Stimulated activated CD4-positive, alpha-beta T cell treated with anti-CD3 and anti-CD28 coated beads, TNF-alpha, amount 100 ng/mL, for 48 hours (primary cell): ENCODE measurements at regions not wholly inside any gene's neighbourhood (a gene's known extent, or its start where the extent isn't known, plus 50 kb on each side); places are given as distances from the start of the nearest gene placed in this dataset.
"Not testable (repeated sequence)": the region's sequence is repeated elsewhere in the genome, so short reads cannot be mapped to it uniquely, and the experiment has no call there.

Source experiments
- DNase-seq, 3 donors: peaks; one replicate each; pipeline ENCODE4 v3.0.0-alpha.2; 2020; ENCODE audit warnings: low read depth in 3 of 3

DNA sequence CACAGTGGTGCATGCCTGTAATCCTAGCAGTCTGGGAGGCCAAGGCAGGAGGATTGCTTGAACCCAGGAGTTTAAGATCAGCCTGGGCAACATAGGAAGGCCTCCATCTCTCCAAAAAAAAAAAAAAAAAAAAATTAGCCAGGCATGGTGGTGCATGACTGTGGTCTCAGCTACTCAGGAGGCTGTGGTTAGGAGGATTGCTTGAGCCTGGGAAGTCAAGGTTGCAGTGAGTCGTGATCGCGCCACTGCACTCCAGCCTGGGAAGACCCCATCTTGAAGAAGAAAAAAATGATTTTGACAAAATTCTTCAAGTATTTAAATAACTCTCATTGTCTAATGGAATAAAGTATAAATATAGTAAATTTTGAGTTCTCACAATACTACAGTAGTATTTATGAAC lies 219.2 kb upstream of the SSTR1 start:
- DNase-seq, result no peak

DNA sequence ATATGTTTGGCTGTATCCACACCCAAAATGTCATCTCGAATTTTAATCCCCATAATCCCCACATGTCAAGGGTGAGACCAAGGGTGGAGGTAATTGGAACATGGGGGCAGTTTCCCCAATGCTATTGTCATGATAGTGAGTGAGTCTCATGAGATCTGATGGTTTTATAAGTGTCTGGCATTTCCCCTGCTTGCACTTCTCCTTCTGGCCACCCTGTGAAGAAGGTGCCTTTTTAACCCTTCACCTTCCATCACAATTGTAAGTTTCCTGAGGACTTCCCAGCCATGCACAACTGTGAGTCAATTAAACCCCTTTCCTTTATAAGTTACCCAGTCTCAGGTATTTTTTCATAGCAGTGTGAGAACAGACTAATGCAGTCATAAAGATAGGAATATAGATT lies 216.7 kb upstream of the SSTR1 start:
- no peak for DNase-seq

DNA sequence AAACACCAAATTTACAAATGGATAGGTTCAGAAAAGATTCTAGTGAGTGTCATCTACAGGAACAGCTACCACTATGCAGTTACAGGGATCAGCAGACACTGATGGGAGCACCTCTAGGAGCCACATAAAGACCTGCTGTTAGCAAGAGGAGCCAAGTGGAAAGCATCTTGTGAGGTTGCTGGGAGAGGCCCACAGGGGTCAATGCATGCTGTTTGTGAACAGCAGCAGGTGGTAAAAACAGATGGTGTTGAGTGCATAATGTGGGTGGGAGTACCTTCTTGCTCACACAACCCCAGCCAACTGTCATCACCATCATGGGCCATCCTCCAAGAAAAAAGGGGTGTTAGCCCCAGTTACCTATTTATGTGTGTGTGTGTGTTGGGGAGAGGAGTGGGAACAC lies 215.2 kb upstream of the SSTR1 start:
- no peak for DNase-seq

DNA sequence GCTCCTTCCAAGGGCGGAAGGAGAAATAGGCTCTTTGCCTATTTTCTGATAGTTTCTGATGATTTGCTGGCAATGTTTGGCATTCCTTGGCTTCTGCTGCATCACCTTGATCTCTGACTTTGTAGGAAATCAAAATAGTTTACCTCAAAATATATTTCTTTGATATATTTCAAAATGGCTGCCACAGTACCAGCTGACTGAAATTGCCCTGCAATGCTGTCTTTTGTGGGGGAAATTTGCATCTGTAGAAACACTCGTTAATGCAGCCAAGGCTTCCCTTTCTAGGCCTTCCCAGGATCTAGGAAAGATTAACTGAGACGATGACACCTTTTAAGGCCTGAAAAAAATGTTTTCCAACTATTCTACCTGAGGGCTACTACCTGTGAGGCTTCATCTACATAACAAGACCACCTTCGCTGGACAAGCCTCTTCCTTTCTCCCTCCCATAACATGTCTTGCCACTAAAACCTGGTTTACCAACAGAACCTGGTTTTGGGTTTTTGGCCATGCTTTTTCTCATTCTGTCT lies 212.8 kb upstream of the SSTR1 start:
- no peak for DNase-seq

DNA sequence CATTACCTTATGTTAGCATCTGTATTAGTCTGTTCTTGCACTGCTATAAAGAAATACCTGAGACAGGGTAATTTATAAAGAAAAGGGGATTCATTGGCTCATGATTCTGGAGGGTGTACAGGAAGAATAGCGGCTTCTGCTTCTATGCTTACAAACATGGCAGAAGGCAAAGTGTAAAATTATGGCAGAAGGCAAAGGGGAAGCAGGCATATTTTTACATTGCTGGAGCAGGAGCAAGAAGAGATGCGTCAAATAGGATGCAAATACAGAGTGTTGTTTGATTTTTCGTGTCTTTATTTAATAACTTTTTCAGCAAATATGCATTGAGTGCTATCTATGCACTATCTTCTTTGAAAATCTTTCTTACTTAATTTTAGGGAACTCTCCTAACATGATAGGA lies 210.7 kb upstream of the SSTR1 start:
- DNase-seq, result no peak

DNA sequence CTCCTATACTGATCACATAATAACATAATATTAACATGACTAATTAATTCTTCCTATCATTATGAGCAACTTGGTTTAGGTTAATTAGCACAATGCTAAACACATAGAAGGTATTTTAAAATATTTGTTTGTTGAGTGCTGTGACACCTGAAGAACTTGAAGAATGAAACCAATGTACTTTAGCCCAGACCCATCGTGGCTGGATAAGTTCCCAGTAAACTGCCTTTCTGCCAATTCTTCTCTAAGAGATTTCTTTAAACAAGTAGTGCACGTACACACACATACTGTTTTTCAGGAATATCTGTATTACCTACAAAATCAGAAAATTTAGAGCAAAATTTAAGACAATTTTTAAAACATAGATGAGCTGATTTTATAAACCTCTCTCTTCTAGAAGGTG lies 207.4 kb upstream of the SSTR1 start:
- no peak for DNase-seq

DNA sequence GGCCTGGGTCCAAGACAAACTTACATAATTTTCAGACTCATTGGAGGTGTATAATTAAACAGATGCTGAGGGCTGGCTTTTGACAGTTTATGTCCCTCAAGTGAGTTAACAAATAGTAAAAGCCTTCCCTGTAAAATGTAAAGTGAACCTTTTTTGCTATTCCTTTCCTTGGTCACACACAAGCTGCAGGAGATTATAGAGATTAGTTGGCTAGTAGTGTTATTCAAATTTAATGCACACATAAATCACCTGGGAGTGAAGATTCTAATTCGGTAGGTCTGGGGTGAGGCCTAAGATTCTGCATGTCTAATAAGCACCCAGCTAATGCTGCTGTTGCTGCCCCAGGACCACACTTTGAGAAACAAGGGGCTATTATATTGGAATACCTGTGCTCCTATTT lies 206.2 kb upstream of the SSTR1 start:
- no peak for DNase-seq

DNA sequence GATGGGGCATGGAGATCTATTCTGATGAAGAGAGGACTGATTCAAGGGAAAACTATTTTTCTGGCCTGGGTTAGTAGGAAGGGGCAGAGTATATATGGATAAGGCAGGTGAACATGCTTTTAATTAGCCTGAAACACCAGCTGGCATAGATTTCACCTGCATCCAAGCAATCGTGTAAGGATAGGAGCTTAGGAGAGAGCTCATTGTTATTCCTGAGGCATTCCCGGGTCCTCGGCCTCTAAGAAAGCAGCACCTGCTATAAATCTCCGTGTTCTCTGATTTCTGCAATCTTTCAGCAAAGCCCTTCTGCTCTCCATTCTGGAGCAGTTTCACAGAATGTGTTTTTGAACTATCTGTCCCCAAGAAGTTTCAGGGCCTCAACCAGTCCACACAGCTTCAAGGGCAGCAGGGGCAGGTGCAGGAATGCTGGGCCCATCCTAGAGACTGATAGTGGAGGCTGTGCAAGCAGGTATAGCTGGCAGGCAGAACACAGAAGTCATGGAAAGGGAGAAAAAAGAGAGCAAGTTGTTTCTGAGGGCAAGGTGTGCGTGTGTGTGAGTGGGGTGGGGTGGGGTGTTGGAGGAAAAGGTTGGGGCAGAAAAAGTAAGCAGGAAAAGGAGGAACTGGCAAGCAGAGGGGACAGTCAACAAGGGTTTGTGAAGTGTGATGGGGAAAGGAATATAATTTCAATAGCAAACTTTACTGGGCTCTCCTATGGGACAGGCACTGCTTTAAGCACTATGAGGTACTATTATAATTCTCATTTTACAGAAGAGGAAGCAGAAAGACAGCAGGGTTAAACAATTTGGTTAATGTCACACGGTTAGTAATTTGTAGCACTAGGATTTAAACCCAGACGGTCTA lies 203.7 kb upstream of the SSTR1 start:
- no peak for DNase-seq

DNA sequence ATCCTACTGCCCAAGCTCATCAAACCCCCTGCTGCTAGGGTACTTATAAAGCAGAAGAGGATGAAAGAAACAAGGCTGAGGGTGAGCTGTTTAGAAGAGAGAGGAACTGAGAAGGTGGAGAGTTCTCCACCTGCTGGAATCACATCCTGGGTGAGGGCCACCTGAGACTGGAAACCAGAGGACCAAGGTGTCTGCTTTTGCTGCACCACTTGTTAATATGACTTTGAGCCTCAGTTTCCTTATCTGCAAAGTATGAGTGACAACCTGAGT lies 203.2 kb upstream of the SSTR1 start:
- no peak for DNase-seq

DNA sequence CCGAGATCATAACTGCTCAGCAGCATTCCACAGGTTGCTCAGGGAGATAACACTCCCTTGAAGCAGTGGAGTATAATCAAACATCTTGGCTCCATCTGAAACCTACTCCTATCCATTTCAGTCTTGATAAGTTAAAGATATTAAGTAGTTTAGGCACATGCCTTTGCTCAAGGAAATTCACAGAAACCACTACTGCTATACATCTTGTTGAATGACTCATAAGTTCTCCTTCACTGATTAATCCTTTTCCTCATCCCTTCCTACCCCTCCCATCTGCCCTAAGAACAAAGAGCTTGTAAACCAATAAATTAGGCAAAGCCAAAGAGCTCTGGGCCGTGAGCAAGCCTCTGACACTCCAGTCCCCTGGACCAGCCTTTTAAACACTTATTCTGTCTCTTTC lies 196.5 kb upstream of the SSTR1 start:
- DNase-seq, result not testable (repeated sequence)

DNA sequence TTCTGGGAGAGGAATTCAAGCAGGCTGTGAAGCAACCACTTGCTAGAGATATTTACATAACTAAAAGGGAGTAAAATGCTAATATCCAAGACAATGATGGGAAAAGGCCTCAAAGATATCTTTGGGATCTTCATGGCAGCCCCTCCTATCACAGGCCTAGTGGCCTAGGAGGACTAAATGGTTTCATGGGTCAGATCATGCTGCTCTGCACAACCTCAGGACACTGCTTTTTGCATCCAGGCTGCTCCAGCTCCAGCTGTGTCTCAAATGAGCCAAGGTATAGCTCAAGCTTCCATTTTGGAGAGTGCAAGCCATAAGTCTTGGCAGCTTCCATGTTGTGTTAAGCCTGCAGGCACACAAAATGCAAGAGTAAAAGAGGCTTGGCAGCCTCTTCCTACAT lies 195.6 kb upstream of the SSTR1 start:
- no peak for DNase-seq

DNA sequence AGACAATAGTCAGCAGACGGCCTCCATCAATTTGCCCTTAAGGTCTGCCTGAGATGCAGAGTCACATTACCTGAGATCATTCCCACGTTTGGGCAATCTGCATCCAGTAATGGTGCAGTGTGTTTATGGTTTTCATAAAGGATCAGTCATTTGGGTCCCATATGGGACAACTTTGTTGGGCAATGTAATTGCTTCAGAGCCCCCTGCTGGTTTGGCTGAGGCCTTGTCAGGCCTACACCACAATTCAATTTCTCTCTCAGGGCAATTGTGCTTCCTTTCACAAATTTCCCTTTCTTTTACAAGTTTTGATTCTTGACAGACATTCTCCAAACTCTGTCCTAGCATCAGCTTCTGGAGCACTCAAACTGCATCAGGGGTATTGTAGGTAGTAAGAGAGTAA lies 191.2 kb upstream of the SSTR1 start:
- DNase-seq, result no peak

DNA sequence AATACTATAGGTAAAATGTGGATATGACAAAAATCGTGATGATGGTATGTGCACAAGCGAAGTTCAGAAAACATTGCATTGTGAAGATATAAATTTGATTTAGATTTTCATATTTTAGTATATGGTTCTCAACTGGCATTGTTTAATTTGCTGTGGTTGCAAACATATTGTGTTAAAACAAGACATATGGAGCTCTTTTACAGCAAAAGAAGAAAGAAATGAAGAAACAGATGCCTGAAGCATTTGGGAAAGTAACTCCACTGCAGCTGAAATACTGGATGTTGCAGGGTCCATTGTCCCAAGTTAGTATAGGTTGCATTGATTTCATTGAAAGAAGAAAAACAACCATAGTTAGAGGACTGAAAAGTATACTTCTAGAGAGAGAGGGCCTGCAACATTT lies 185.8 kb upstream of the SSTR1 start:
- no peak for DNase-seq

DNA sequence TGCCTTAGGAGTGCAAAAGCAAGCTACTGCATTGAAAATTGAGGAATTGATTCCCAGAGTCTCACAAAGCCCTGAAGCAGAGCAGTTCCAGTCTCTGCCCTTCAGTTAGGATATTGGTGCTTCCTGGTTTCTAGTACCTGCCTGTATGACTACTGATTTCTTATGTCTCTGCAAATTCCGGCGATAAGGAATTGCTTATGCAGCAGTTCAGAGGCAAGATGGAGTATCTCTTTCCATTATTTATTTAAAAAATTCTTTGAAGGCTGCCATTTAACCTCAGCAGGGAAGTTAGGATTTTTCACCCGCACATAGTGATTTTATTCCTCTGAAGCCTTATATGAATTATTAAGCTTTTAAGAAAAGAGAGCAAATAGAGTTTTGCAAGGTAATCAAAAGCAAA lies 184.9 kb upstream of the SSTR1 start:
- DNase-seq, result no peak

DNA sequence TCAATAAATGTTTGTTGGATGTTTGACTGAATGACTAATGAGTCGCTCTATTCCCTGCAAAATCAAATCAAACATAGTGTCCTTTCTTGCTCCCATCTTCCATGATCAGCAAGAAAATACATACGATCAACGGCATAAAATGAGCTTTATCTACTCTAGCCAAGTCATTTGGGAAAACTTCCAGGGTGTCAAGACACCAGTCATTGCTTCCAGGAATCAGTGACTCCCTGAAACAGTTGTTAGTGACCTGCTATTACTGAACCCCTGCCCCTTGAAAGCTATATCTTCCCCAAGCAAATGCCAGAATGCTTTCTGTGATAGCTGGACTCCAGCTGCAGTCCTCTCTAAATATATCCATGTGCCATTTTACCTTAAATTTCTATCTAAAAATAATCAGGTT lies 169.5 kb upstream of the SSTR1 start:
- no peak for DNase-seq

DNA sequence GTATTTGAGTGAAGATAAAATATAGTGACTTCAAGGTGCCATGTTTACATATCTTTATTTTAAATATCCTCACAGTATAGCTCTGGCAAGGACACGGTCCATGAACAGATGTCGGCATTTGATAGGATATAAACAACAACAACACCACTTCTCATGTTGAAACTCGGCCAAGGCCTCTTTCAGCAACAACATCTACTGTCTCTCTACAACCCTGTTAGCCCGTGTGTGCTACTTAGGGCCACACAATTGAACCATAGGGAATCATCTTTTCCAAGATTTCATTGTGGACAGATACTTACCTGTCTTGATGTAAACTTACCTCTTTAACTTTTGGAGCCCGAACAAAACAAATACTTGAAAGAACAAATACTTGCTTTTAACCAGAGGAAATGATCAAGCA lies 168.7 kb upstream of the SSTR1 start:
- no peak for DNase-seq

DNA sequence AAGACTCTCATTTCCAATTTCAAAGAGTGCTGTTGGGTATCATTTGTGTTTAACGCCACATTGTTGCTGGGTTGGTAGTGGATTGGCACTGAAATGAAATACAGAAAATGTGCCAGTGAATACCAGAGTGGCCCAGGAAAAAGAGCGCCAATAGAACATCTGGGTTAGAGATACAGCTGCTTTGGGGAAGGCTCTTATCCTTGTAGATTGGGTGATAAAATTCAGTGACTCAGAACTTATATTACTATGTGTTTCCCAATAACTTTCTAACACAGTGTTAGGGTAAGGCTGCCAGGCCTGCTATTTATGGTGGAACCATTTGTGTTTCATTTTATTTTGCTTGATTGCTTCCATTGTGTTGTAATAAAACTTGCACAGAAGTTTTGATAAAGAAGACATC lies 168.2 kb upstream of the SSTR1 start:
- no peak for DNase-seq

DNA sequence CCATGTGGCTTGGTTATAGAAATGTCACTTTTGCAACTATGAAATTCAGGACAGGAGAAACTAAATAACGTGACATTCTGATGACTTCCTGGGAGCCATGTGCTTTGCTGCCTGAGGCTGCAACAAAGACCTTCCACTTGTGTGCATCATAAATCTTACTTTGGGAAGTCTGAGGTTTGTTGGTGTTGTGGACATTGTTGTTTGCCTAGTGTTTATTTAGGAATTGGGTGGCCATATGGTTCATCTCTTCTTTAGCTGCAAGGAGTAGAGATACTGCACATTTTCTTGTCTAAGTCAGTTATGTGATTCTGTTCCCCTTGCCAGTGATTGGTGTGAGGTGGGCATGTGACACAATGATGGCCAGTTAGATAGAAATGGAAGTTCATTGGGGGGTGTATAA lies 167.3 kb upstream of the SSTR1 start:
- DNase-seq, result no peak

DNA sequence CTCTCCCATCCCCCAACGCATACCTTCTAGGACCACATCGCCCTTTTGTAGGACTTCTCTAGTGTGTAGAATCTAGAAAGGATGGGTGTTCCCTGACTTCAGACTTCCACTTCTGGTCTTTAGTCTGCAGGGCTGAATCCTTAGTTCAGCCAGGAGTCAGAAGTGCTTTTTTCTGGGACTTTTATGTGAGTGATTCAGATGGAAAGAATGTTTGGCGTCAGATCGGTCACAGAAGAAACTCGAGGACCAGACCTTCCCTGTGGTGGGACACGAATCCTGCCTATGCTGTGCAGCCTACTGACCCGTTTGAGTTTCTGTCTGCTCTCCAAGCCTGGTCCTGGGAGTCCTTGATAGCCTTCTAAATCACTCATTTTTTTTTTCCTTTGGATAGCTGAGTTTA lies 165.4 kb upstream of the SSTR1 start:
- no peak for DNase-seq

DNA sequence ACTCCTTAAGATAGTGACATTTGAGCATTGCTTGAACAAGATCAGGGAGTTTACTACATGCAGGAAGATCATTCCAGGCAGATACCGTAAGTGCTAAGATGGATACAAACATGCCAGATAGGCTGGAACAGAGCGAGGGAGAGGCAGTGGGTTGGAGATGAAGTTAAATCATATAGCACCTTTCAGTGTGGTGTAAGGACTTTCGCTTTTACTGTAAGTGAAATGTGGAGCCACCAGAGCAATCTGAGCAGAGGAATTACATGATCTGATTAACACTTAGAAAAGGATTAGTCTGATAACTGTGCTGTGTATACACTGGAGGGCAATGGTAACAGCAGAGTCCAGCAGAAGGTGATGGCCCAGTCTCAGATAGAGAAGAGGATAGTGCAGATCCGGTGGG lies 163.0 kb upstream of the SSTR1 start:
- no peak for DNase-seq

DNA sequence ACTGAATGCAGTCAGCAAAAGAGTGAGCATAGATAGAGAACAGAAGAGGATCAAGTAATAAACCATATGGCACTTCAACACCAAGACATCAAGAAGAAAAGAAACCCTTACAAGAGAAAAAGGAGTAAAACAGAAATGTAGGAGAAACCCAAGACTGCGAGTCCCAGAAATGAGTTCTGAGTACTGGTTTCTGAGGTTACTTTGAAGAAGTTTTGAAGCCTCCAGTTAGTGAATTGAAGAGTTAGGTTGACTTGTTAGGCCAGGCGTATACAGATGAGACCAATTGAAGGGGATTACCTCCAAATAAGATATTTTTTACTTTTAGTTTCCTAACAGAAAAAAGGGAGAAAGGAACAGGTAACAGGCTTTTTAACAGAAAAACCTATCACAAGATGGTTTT lies 162.2 kb upstream of the SSTR1 start:
- DNase-seq, result no peak

DNA sequence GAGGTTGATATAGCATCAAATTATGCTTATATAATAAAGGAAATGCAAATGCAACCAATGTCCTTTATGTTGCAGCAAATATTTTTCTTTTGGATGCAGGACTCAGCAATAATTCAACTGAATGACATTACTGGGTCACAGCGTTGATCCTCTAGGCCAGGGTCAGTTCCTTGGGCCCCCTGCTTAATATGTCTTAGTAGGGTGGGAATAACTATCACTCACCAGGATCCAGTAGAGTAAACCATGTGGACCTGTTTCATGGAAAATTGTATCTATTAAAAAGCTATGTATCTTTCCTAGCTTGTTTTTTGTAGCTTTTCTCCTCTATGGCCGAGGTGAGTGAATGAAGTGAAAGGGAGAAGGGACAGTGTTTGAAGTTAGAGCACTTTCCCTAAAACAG lies 161.5 kb upstream of the SSTR1 start:
- no peak for DNase-seq

DNA sequence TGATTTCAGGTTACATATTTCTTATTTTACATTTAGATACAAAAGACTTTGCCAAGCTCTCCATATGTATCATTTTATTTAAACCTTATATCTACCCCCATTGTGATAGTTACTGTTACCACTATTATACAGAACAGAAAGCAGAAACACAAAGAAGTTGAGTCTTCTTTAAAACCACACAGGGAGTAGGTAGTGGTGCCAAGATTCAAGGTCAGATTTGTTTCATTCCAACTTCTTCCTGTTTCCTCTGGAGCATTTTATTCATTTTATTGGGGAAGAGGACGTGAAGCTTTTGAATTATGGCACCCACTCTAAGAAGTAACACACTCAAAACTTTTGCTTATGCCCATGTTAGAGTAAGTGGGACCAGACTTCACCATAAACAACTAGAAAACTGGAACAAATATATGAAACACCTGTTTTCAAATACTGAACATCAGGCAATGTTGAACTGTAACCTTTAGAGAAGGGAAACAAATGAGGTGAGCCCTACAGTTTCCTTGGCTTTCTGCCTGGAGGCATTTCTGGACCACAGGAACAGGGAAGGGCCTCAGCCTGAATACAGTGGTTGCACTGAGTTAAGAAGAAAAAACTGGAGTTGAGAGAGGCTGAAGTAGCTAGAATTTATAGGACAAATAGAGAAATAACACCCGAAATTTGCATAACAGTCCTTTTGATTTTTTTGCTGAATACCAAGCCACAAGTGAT lies 160.4 kb upstream of the SSTR1 start:
- DNase-seq, result no peak

DNA sequence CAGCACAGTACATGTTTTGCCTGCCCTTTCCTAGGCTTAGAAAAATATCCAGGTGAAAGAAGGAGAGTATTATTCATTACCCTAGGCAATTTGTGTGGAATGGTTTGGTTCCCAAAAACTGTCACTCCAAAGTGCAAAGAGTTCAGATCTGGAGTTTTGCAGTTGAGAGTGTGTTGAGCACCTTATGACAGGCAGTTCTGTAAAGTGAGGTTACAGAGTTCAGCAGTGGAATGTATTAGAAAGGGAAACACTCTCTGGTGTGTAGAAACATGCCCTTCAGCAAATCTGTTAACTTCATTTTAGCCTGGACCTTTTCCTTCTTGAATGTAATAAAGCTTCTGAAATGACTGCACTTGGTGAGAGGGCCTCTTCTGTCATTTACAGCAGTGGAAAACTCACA lies 154.0 kb upstream of the SSTR1 start:
- no peak for DNase-seq
